Medulla oblongata (tissue), 1 donor: ENCODE measurements at regions not wholly inside any gene's neighbourhood (a gene's known extent, or its start where the extent isn't known, plus 50 kb on each side); places are given as distances from the start of the nearest gene placed in this dataset.
"Not testable (repeated sequence)": the region's sequence is repeated elsewhere in the genome, so short reads cannot be mapped to it uniquely, and the experiment has no call there.

Experiments
- DNase-seq: peaks from one replicate; pipeline ENCODE4 v3.0.0-alpha.2; 2015; ENCODE audit errors: extremely low spot score

- DNase-seq, result not testable (repeated sequence)
Observed at GRCh38 chr6:120930500-120930899, 403.8 kb downstream of the TBC1D32 start.

GRCh38 chr6:120924214-120924613, 410.1 kb downstream of the TBC1D32 start:
- DNase-seq, result no peak

GRCh38 chr6:120918137-120918536, 416.1 kb downstream of the TBC1D32 start:
- no peak for DNase-seq

GRCh38 chr6:120916844-120917243, 417.4 kb downstream of the TBC1D32 start:
- no peak for DNase-seq

GRCh38 chr6:120913486-120913885, 420.8 kb downstream of the TBC1D32 start:
- no peak for DNase-seq

- DNase-seq, result no peak
Observed at GRCh38 chr6:120908767-120909166, 425.5 kb downstream of the TBC1D32 start.

GRCh38 chr6:120903836-120904235, 430.4 kb downstream of the TBC1D32 start:
- no peak for DNase-seq

- DNase-seq, result no peak
Observed at GRCh38 chr6:120899932-120900331, 434.3 kb downstream of the TBC1D32 start.

- DNase-seq, result no peak
Observed at GRCh38 chr6:120894077-120894476, 440.2 kb downstream of the TBC1D32 start.

GRCh38 chr6:120876931-120877330, 457.3 kb downstream of the TBC1D32 start:
- DNase-seq, result no peak

GRCh38 chr6:120876424-120876823, 457.9 kb downstream of the TBC1D32 start:
- peak; percentile 4 for DNase-seq

GRCh38 chr6:120875900-120876299, 458.4 kb downstream of the TBC1D32 start:
- peak; percentile 2 for DNase-seq

- DNase-seq, result no peak
Observed at GRCh38 chr6:120874422-120874821, 459.9 kb downstream of the TBC1D32 start.

GRCh38 chr6:120873125-120873865, 461.0 kb downstream of the TBC1D32 start:
- no peak for DNase-seq

- no peak for DNase-seq
Observed at GRCh38 chr6:120872262-120872578, 462.1 kb downstream of the TBC1D32 start.

- no peak for DNase-seq
Observed at GRCh38 chr6:120871416-120872261, 462.6 kb downstream of the TBC1D32 start.

GRCh38 chr6:120869397-120869796, 464.9 kb downstream of the TBC1D32 start:
- no peak for DNase-seq

- DNase-seq, result no peak
Observed at GRCh38 chr6:120857422-120857821, 476.9 kb downstream of the TBC1D32 start.

- DNase-seq, result no peak
Observed at GRCh38 chr6:120854583-120854982, 479.7 kb downstream of the TBC1D32 start.

GRCh38 chr6:120853489-120853888, 480.8 kb downstream of the TBC1D32 start:
- no peak for DNase-seq

GRCh38 chr6:120852293-120852849, 481.9 kb downstream of the TBC1D32 start:
- no peak for DNase-seq

- DNase-seq, result no peak
Observed at GRCh38 chr6:120826253-120826652, 508.0 kb downstream of the TBC1D32 start.

GRCh38 chr6:120816794-120817193, 517.5 kb downstream of the TBC1D32 start:
- DNase-seq, result no peak
